SK-N-MC (cell line): ENCODE measurements at regions not wholly inside any gene's neighbourhood (a gene's known extent, or its start where the extent isn't known, plus 50 kb on each side); places are given as distances from the start of the nearest gene placed in this dataset.
"Not testable (repeated sequence)": the region's sequence is repeated elsewhere in the genome, so short reads cannot be mapped to it uniquely, and the experiment has no call there.

Source experiments
- EZH2 ChIP-seq: fragments of 200-600 bp; sonication (generic); IDR thresholded peaks from one replicate; pipeline ENCODE4 v1.6.1; 2017; ENCODE audit warnings: antibody characterized with exemption
- POLR2AphosphoS5 ChIP-seq: IDR thresholded peaks from 2 replicates; pipeline ENCODE4 v1.6.1; 2012; ENCODE audit warnings: mild to moderate bottlenecking, low read depth, low read length, borderline replicate concordance

GRCh38 chrX:114167276-114167675 lies 416.6 kb upstream of the HTR2C start:
- TF ChIP-seq EZH2, POLR2AphosphoS5: not testable (repeated sequence)
